Activated CD4-positive, alpha-beta T cell treated with anti-CD3 and anti-CD28 coated beads for 36 hours (primary cell): ENCODE measurements at regions not wholly inside any gene's neighbourhood (a gene's known extent, or its start where the extent isn't known, plus 50 kb on each side); places are given as distances from the start of the nearest gene placed in this dataset.

Experiments
- ATAC-seq: fragments of 200-7000 bp; cut with Tn5 transposase; one replicate; pipeline ENCODE4 v1.10.0; 2021; ENCODE audit warnings: mild to moderate bottlenecking, moderate library complexity
- CTCF ChIA-PET: fragments of 350-600 bp; sonication (Branson Sonifier 250); formaldehyde crosslinking; loops from one replicate; lab custom pipeline; 2021; ENCODE audit warnings: antibody characterized with exemption; lab: Charles Lee
- POLR2A ChIA-PET: fragments of 350-600 bp; sonication (Branson Sonifier 250); formaldehyde crosslinking; loops from one replicate; lab custom pipeline; 2021; ENCODE audit warnings: antibody characterized with exemption, inconsistent platforms; lab: Charles Lee
- DNase-seq: peaks from one replicate; pipeline ENCODE4 v3.0.0-alpha.2; 2020
- H3K27ac Mint-ChIP-seq: one replicate; pipeline ENCODE4 v1.8.0; 2021; ENCODE audit warnings: mixed read lengths
- H3K27me3 Mint-ChIP-seq: one replicate; pipeline ENCODE4 v1.8.0; 2021; ENCODE audit warnings: mixed read lengths
- H3K36me3 Mint-ChIP-seq: one replicate; pipeline ENCODE4 v1.8.0; 2021; ENCODE audit warnings: low read depth, mixed read lengths
- H3K4me1 Mint-ChIP-seq: one replicate; pipeline ENCODE4 v1.8.0; 2021; ENCODE audit warnings: mixed read lengths
- H3K4me3 Mint-ChIP-seq: one replicate; pipeline ENCODE4 v1.8.0; 2021; ENCODE audit warnings: mild to moderate bottlenecking, moderate library complexity, mixed read lengths
- H3K9me3 Mint-ChIP-seq: one replicate; pipeline ENCODE4 v1.8.0; 2021; ENCODE audit warnings: low read depth, mixed read lengths
- intact Hi-C, 2 experiments: fragments of 100-400 bp; cut with DNase I in 1 of 2; cut with micrococcal nuclease in 1 of 2; formaldehyde crosslinking; loops; one replicate each; pipeline versions ENCODE4 v1.14.2 to v1.15.1; 2022 to 2024; cut with DNase I, micrococcal nuclease

- Mint-ChIP-seq H3K27me3 (no peaks in the 10 kb centered on the region), H3K9me3 (no peaks in the 10 kb centered on the region), H3K36me3 (no peaks in the 10 kb centered on the region), H3K27ac (no peak overlapping the region), H3K4me1 (peaks cover 7% of the 10 kb centered on the region), H3K4me3 (no peak overlapping the region)
- DNase-seq = no peak
- ChIA-PET POLR2A (no interaction called here), CTCF (no interaction called here)
- no peak for ATAC-seq
- intact Hi-C loops = no loop called here
Measured at GRCh38 chr9:87800456-87800855, 74.5 kb downstream of the CTSL start.

- ChIA-PET POLR2A (no interaction called here), CTCF (no interaction called here)
- Mint-ChIP-seq H3K36me3 (no peaks in the 10 kb centered on the region), H3K27ac (no peak overlapping the region), H3K27me3 (peaks cover 2% of the 10 kb centered on the region), H3K4me1 (peaks cover 6% of the 10 kb centered on the region), H3K4me3 (no peak overlapping the region), H3K9me3 (no peaks in the 10 kb centered on the region)
- ATAC-seq (no peak), DNase-seq (no peak)
- intact Hi-C loops = no loop called here
Measured at GRCh38 chr9:87801013-87801412, 75.1 kb downstream of the CTSL start.

GRCh38 chr9:87803166-87803565 lies 77.2 kb downstream of the CTSL start:
- DNase-seq (no peak), ATAC-seq (no peak)
- CTCF ChIA-PET = no interaction called here
- H3K9me3 Mint-ChIP-seq = peaks cover 3% of the 10 kb centered on the region
- POLR2A ChIA-PET = no interaction called here
- intact Hi-C loops = no loop called here
- H3K27ac Mint-ChIP-seq = no peak overlapping the region
- peaks cover 2% of the 10 kb centered on the region for H3K27me3 Mint-ChIP-seq
- no peaks in the 10 kb centered on the region for H3K36me3 Mint-ChIP-seq
- no peak overlapping the region for H3K4me3 Mint-ChIP-seq
- peaks cover 2% of the 10 kb centered on the region for H3K4me1 Mint-ChIP-seq

- ChIA-PET CTCF (no interaction called here), POLR2A (no interaction called here)
- ATAC-seq (no peak), DNase-seq (no peak)
- peaks cover 2% of the 10 kb centered on the region for H3K27me3 Mint-ChIP-seq
- H3K36me3 Mint-ChIP-seq = no peaks in the 10 kb centered on the region
- intact Hi-C loops = no loop called here
- no peak overlapping the region for H3K27ac Mint-ChIP-seq
- no peaks in the 10 kb centered on the region for H3K4me1 Mint-ChIP-seq
- no peak overlapping the region for H3K4me3 Mint-ChIP-seq
- H3K9me3 Mint-ChIP-seq = peaks cover 3% of the 10 kb centered on the region
Measured at GRCh38 chr9:87803623-87804345, 77.9 kb downstream of the CTSL start.

- POLR2A ChIA-PET = no interaction called here
- intact Hi-C loops = no loop called here
- CTCF ChIA-PET = interaction anchor here (0.6 kb wide), 1 partner anchor 92 kb away, joined by 3 read pairs; no protein-coding TSS in a partner anchor
- Mint-ChIP-seq H3K4me3 (no peak overlapping the region), H3K27ac (no peak overlapping the region), H3K9me3 (peaks cover 3% of the 10 kb centered on the region), H3K27me3 (peaks cover 2% of the 10 kb centered on the region), H3K36me3 (no peaks in the 10 kb centered on the region), H3K4me1 (no peaks in the 10 kb centered on the region)
- DNase-seq (no peak), ATAC-seq (no peak)
Measured at GRCh38 chr9:87805259-87805658, 77.4 kb upstream of the SPATA31E1 start.

GRCh38 chr9:87810008-87810407 lies 72.7 kb upstream of the SPATA31E1 start:
- ATAC-seq = no peak
- intact Hi-C loops = loop anchor here (5.0 to 10.0 kb wide), 5 partner anchors 65 to 473 kb away; partner anchors contain the start of genes CTSL (in 1 of the 2) and DAPK1 (in 1 of the 2)
- H3K36me3 Mint-ChIP-seq = no peaks in the 10 kb centered on the region
- ChIA-PET CTCF (no interaction called here), POLR2A (no interaction called here)
- peaks cover 3% of the 10 kb centered on the region for H3K9me3 Mint-ChIP-seq
- no peak for DNase-seq
- H3K27me3 Mint-ChIP-seq = peaks cover 4% of the 10 kb centered on the region
- no peak overlapping the region for H3K27ac Mint-ChIP-seq
- H3K4me1 Mint-ChIP-seq = peaks cover 24% of the 10 kb centered on the region
- no peak overlapping the region for H3K4me3 Mint-ChIP-seq

GRCh38 chr9:87810679-87811178 lies 71.9 kb upstream of the SPATA31E1 start:
- H3K27me3 Mint-ChIP-seq = peaks cover 5% of the 10 kb centered on the region
- H3K4me1 Mint-ChIP-seq = peaks cover 24% of the 10 kb centered on the region
- ATAC-seq (no peak), DNase-seq (no peak)
- no peak overlapping the region for H3K4me3 Mint-ChIP-seq
- POLR2A ChIA-PET = no interaction called here
- H3K36me3 Mint-ChIP-seq = no peaks in the 10 kb centered on the region
- H3K27ac Mint-ChIP-seq = no peak overlapping the region
- CTCF ChIA-PET = no interaction called here
- intact Hi-C loops = loop anchor here (5.0 to 10.0 kb wide), 5 partner anchors 64 to 473 kb away; partner anchors contain the start of genes CTSL (in 1 of the 2) and DAPK1 (in 1 of the 2)
- peaks cover 3% of the 10 kb centered on the region for H3K9me3 Mint-ChIP-seq

GRCh38 chr9:87812375-87813118 lies 70.1 kb upstream of the SPATA31E1 start:
- ATAC-seq = peak; percentile 93
- intact Hi-C loops = loop anchor here (1.0 to 10.0 kb wide), 15 partner anchors 19 to 500 kb away; partner anchors contain the start of genes CTSL (in 1 of the 2) and DAPK1 (in 1 of the 2)
- ChIA-PET CTCF (interaction anchor here (0.7 to 1.6 kb wide), 12 partner anchors 19 to 347 kb away, joined by 3 to 6 read pairs (median 4); no protein-coding TSS in a partner anchor), POLR2A (interaction anchor here (0.6 to 1.4 kb wide), 5 partner anchors 103 to 944 kb away, joined by 3 to 5 read pairs (median 4); no protein-coding TSS in a partner anchor)
- Mint-ChIP-seq H3K36me3 (no peaks in the 10 kb centered on the region), H3K27me3 (peaks cover 12% of the 10 kb centered on the region), H3K27ac (no peak overlapping the region), H3K9me3 (peaks cover 3% of the 10 kb centered on the region), H3K4me3 (no peak overlapping the region), H3K4me1 (peaks cover 24% of the 10 kb centered on the region)
- DNase-seq = peak; percentile 77

- Mint-ChIP-seq H3K27me3 (peaks cover 12% of the 10 kb centered on the region), H3K36me3 (no peaks in the 10 kb centered on the region), H3K4me3 (no peak overlapping the region), H3K27ac (peak overlapping the region; percentile 20), H3K9me3 (no peaks in the 10 kb centered on the region), H3K4me1 (peaks cover 24% of the 10 kb centered on the region)
- ATAC-seq (no peak), DNase-seq (no peak)
- CTCF ChIA-PET = interaction anchor here (0.7 to 1.6 kb wide), 5 partner anchors 63 to 347 kb away, joined by 3 to 4 read pairs (median 4); no protein-coding TSS in a partner anchor
- intact Hi-C loops = loop anchor here (1.0 to 10.0 kb wide), 9 partner anchors 62 to 500 kb away; partner anchors contain the start of genes CTSL (in 1 of the 2) and DAPK1 (in 1 of the 2)
- POLR2A ChIA-PET = interaction anchor here (0.6 to 1.4 kb wide), 3 partner anchors 104 to 943 kb away, joined by 3 to 5 read pairs (median 4); no protein-coding TSS in a partner anchor
Measured at GRCh38 chr9:87813119-87813463, 69.6 kb upstream of the SPATA31E1 start.

GRCh38 chr9:87816036-87816435 lies 66.6 kb upstream of the SPATA31E1 start:
- H3K9me3 Mint-ChIP-seq = no peaks in the 10 kb centered on the region
- intact Hi-C loops = loop anchor here in 1 of 2 experiments (10.0 kb wide), 1 partner anchor 59 kb away; no protein-coding TSS in a partner anchor
- H3K27ac Mint-ChIP-seq = no peak overlapping the region
- peaks cover 12% of the 10 kb centered on the region for H3K27me3 Mint-ChIP-seq
- CTCF ChIA-PET = no interaction called here
- H3K36me3 Mint-ChIP-seq = no peaks in the 10 kb centered on the region
- POLR2A ChIA-PET = no interaction called here
- H3K4me3 Mint-ChIP-seq = no peak overlapping the region
- DNase-seq (no peak), ATAC-seq (no peak)
- H3K4me1 Mint-ChIP-seq = peaks cover 24% of the 10 kb centered on the region

GRCh38 chr9:87818308-87818707 lies 64.4 kb upstream of the SPATA31E1 start:
- H3K36me3 Mint-ChIP-seq = no peaks in the 10 kb centered on the region
- peaks cover 4% of the 10 kb centered on the region for H3K4me1 Mint-ChIP-seq
- no peak overlapping the region for H3K27ac Mint-ChIP-seq
- ChIA-PET POLR2A (no interaction called here), CTCF (interaction anchor here (0.6 to 0.9 kb wide), 2 partner anchors 11 to 121 kb away, joined by 4 read pairs; no protein-coding TSS in a partner anchor)
- DNase-seq (no peak), ATAC-seq (no peak)
- H3K9me3 Mint-ChIP-seq = no peaks in the 10 kb centered on the region
- no peak overlapping the region for H3K4me3 Mint-ChIP-seq
- peaks cover 12% of the 10 kb centered on the region for H3K27me3 Mint-ChIP-seq
- intact Hi-C loops = loop anchor here in 1 of 2 experiments (10.0 kb wide), 1 partner anchor 56 kb away; no protein-coding TSS in a partner anchor
